ENCODE measurements at regions not wholly inside any gene's neighbourhood (a gene's known extent, or its start where the extent isn't known, plus 50 kb on each side); places are given as distances from the start of the nearest gene placed in this dataset.

DNA sequence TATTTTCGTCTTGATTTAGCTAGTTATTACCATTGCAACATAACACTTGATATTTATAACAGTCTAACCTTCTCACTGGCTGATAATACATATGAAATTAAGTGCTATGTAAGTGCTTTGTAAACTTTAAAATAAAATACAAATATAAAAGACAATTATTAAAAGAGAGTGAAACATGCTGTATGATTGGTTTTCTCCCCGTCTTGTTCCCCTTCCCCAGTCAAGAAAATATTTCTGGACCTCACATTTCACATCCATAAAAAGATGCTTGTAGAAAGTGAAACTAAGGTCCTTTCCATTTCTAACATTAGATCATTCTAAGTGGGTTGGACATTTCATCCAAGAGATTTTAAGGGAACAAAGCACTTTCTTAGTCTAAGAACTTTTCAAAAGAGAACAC, 310.2 kb upstream of the LRATD1 start:
- TF ChIP-seq, protein P1, sequence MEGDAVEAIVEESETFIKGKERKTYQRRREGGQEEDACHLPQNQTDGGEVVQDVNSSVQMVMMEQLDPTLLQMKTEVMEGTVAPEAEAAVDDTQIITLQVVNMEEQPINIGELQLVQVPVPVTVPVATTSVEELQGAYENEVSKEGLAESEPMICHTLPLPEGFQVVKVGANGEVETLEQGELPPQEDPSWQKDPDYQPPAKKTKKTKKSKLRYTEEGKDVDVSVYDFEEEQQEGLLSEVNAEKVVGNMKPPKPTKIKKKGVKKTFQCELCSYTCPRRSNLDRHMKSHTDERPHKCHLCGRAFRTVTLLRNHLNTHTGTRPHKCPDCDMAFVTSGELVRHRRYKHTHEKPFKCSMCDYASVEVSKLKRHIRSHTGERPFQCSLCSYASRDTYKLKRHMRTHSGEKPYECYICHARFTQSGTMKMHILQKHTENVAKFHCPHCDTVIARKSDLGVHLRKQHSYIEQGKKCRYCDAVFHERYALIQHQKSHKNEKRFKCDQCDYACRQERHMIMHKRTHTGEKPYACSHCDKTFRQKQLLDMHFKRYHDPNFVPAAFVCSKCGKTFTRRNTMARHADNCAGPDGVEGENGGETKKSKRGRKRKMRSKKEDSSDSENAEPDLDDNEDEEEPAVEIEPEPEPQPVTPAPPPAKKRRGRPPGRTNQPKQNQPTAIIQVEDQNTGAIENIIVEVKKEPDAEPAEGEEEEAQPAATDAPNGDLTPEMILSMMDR (IDR thresholded peaks at IDR 0.05 in 4 of 5, conservative IDR thresholded peaks at IDR 0.05 in 1 of 5): no peak
- TF ChIP-seq POLR2A (IDR thresholded peaks at IDR 0.05): no peak

Data from gastrocnemius medialis (tissue), 4 donors.